Right lobe of liver (tissue), 6 donors: ENCODE measurements at regions not wholly inside any gene's neighbourhood (a gene's known extent, or its start where the extent isn't known, plus 50 kb on each side); places are given as distances from the start of the nearest gene placed in this dataset.

Experiments
- ATAC-seq, 4 donors: fragments of 200-7000 bp; cut with Tn5 transposase; one replicate each; pipeline ENCODE4 v1.9.1; 2020; ENCODE audit warnings: mild to moderate bottlenecking in 4 of 4, moderate library complexity in 4 of 4
- DNase-seq, 3 donors: peaks; one replicate each; pipeline ENCODE4 v3.0.0-alpha.2; 2020
- H3K27ac ChIP-seq, 3 donors: fragments of 200-600 bp; one replicate each; pipeline ENCODE4 v1.8.0; 2022
- H3K27me3 ChIP-seq, 2 donors: fragments of 200-600 bp; one replicate each; pipeline ENCODE4 v1.8.0; 2022
- H3K36me3 ChIP-seq, 4 donors: fragments of 200-600 bp; sonication (generic) in 1 of 4; one replicate each; pipeline versions ENCODE4 v1.5.1 to v1.8.0; 2017 to 2022; ENCODE audit warnings: control low read depth in 1 of 4
- H3K4me1 ChIP-seq, 4 donors: fragments of 200-600 bp; sonication (generic) in 1 of 4; one replicate each; pipeline versions ENCODE4 v1.5.1 to v1.8.0; 2017 to 2022; ENCODE audit warnings: control low read depth in 1 of 4
- H3K4me3 ChIP-seq, 3 donors: fragments of 200-600 bp; one replicate each; pipeline ENCODE4 v1.8.0; 2022
- H3K9me3 ChIP-seq, 4 donors: fragments of 200-600 bp; sonication (generic) in 1 of 4; one replicate each; pipeline versions ENCODE4 v1.5.1 to v1.8.0; 2017 to 2022; ENCODE audit warnings: control low read depth in 1 of 4
- CTCF ChIP-seq, 4 donors: fragments of 200-600 bp in 3 of 4; fragments of 450-650 bp in 1 of 4; IDR thresholded peaks; one replicate each; pipeline versions ENCODE4 v1.5.1 to v1.8.0; 2016 to 2022; ENCODE audit warnings: antibody characterized with exemption in 4 of 4, mild to moderate bottlenecking in 2 of 4
- POLR2A ChIP-seq: fragments of 450-650 bp; IDR thresholded peaks from one replicate; pipeline ENCODE4 v1.6.1; 2017; ENCODE audit warnings: antibody characterized with exemption, mild to moderate bottlenecking
- WGBS: methylation state at CpG from one replicate; pipeline ENCODE4 v1.1.6; 2018; ENCODE audit warnings: low coverage, low lambda C conversion rate; ENCODE audit not compliant: insufficient coverage; ENCODE audit errors: missing lambda C conversion rate; 5-methylcytosine and 5-hydroxymethylcytosine counted together
- intact Hi-C, 2 donors: fragments of 100-400 bp; cut with DNase I; formaldehyde crosslinking; loops; one replicate each; pipeline versions ENCODE4 v1.11.2 to v1.14.1; 2022
- donor health status: DM: no; HTN: yes; CAD: no.
- donor health status: DM: no; HTN: no; CAD: no.
- donor health status: DM: no; HTN: no; CAD: no.
- donor health status: DM: no; HTN: yes; CAD: no.
- donor health status: DM: no; HTN: yes; CAD: no.

- Histone ChIP-seq H3K36me3 (no peaks in the 10 kb centered on the region), H3K27me3 (no peaks in the 10 kb centered on the region), H3K4me3 (no peak overlapping the region), H3K9me3 (no peaks in the 10 kb centered on the region), H3K27ac (no peak overlapping the region), H3K4me1 (no peaks in the 10 kb centered on the region)
- intact Hi-C loops, result no loop called here
- TF ChIP-seq POLR2A (no peak), CTCF (IDR thresholded peaks at IDR 0.05) (no peak)
- WGBS, result 29% methylated on average over 1 of the region's 1 CpG
- DNase-seq, result no peak
- no peak for ATAC-seq
Observed at GRCh38 chr2:139123795-139124194, 343.6 kb upstream of the NXPH2 start.

GRCh38 chr2:139122711-139123158, 342.5 kb upstream of the NXPH2 start:
- H3K4me1 ChIP-seq, result no peaks in the 10 kb centered on the region
- H3K36me3 ChIP-seq, result no peaks in the 10 kb centered on the region
- intact Hi-C loops, result no loop called here
- no peak for ATAC-seq
- no peaks in the 10 kb centered on the region for H3K9me3 ChIP-seq
- H3K27ac ChIP-seq, result no peak overlapping the region
- TF ChIP-seq CTCF (IDR thresholded peaks at IDR 0.05), result no peak
- no peak for TF ChIP-seq POLR2A
- WGBS, result 55% methylated on average over 7 of the region's 7 CpGs
- H3K4me3 ChIP-seq, result no peak overlapping the region
- no peaks in the 10 kb centered on the region for H3K27me3 ChIP-seq
- no peak for DNase-seq

GRCh38 chr2:139099721-139100120, 319.5 kb upstream of the NXPH2 start:
- H3K36me3 ChIP-seq, result no peaks in the 10 kb centered on the region
- no peak overlapping the region for H3K27ac ChIP-seq
- H3K9me3 ChIP-seq, result no peaks in the 10 kb centered on the region
- ATAC-seq (no peak), DNase-seq (no peak)
- intact Hi-C loops, result no loop called here
- H3K27me3 ChIP-seq, result no peaks in the 10 kb centered on the region
- no peaks in the 10 kb centered on the region for H3K4me1 ChIP-seq
- H3K4me3 ChIP-seq, result no peak overlapping the region
- WGBS, result 63% methylated on average over 1 of the region's 1 CpG
- TF ChIP-seq CTCF (IDR thresholded peaks at IDR 0.05) (no peak), POLR2A (no peak)

- intact Hi-C loops, result no loop called here
Observed at GRCh38 chr2:139098961-139099360, 318.8 kb upstream of the NXPH2 start.

GRCh38 chr2:139083121-139083520, 302.9 kb upstream of the NXPH2 start:
- Histone ChIP-seq H3K4me3 (no peak overlapping the region), H3K36me3 (no peaks in the 10 kb centered on the region), H3K4me1 (no peaks in the 10 kb centered on the region), H3K9me3 (no peaks in the 10 kb centered on the region), H3K27ac (no peak overlapping the region), H3K27me3 (no peaks in the 10 kb centered on the region)
- ATAC-seq (no peak), DNase-seq (no peak)
- TF ChIP-seq POLR2A (no peak), CTCF (IDR thresholded peaks at IDR 0.05) (no peak)
- intact Hi-C loops, result no loop called here

More at GRCh38 chr2:139098961-139099360, 318.8 kb upstream of the NXPH2 start:
- 59% methylated on average over 2 of the region's 2 CpGs for WGBS
- ATAC-seq (no peak), DNase-seq (no peak)
- H3K4me1 ChIP-seq, result no peaks in the 10 kb centered on the region
- no peaks in the 10 kb centered on the region for H3K27me3 ChIP-seq
- no peak for TF ChIP-seq POLR2A
- H3K4me3 ChIP-seq, result no peak overlapping the region
- no peak overlapping the region for H3K27ac ChIP-seq
- no peaks in the 10 kb centered on the region for H3K9me3 ChIP-seq
- no peaks in the 10 kb centered on the region for H3K36me3 ChIP-seq
